Activated T-helper 2 cell treated with anti-CD3 and anti-CD28 coated beads, Interferon-gamma antibody, Interleukin-2, Interleukin-4, amounts not matched to agents 10 μg/mL and 5 μg/mL and 100 μg/mL, durations not matched to agents 14 hours and 24 hours and 36 hours (primary cell): ENCODE measurements at regions not wholly inside any gene's neighbourhood (a gene's known extent, or its start where the extent isn't known, plus 50 kb on each side); places are given as distances from the start of the nearest gene placed in this dataset.

Experiments used
- DNase-seq: peaks from one replicate; pipeline ENCODE4 v3.0.0; 2021; ENCODE audit warnings: low spot score
- H3K27ac Mint-ChIP-seq: one replicate; pipeline ENCODE4 v1.8.0; 2021; ENCODE audit warnings: mixed read lengths
- H3K27me3 Mint-ChIP-seq: one replicate; pipeline ENCODE4 v1.8.0; 2021; ENCODE audit warnings: low read depth, mixed read lengths
- H3K36me3 Mint-ChIP-seq: one replicate; pipeline ENCODE4 v1.8.0; 2021; ENCODE audit warnings: low read depth, mixed read lengths
- H3K4me1 Mint-ChIP-seq: one replicate; pipeline ENCODE4 v1.8.0; 2021; ENCODE audit warnings: low read depth, mixed read lengths
- H3K4me3 Mint-ChIP-seq: one replicate; pipeline ENCODE4 v1.8.0; 2021; ENCODE audit warnings: low read depth, mild to moderate bottlenecking, moderate library complexity, mixed read lengths
- H3K9me3 Mint-ChIP-seq: one replicate; pipeline ENCODE4 v1.8.0; 2021; ENCODE audit warnings: mixed read lengths
- intact Hi-C: fragments of 100-400 bp; cut with micrococcal nuclease; formaldehyde crosslinking; loops from one replicate; pipeline ENCODE4 v1.15.1; 2023

GRCh38 chr9:20186823-20187222, 398.0 kb upstream of the SLC24A2 start:
- Mint-ChIP-seq H3K27me3 (peaks cover 16% of the 10 kb centered on the region), H3K4me1 (peaks cover under 1% of the 10 kb centered on the region), H3K36me3 (no peaks in the 10 kb centered on the region), H3K27ac (no peak overlapping the region), H3K9me3 (peaks cover 3% of the 10 kb centered on the region), H3K4me3 (no peak overlapping the region)
- intact Hi-C loops: no loop called here
- no peak for DNase-seq

DNA sequence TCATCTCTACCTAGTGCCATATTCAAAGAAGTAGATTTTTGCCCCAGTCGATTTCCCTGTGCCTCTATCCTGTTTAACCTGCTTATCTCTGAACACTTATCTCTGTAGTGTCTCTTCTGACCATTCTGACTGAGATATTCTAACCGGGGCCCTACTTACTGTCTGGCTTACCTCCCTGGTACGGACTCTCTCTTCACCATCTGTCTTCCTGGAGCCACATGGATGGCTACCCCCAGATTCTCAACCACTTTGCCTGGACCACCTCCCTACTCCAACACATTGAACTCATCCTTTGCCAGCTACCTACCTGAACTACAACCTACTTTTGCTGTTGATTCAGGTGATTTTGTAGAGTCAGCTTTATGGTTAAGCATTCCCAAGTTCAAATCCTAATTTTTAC, 397.4 kb upstream of the SLC24A2 start:
- Mint-ChIP-seq H3K27ac (no peak overlapping the region), H3K36me3 (no peaks in the 10 kb centered on the region), H3K9me3 (peaks cover 3% of the 10 kb centered on the region), H3K4me3 (no peak overlapping the region), H3K27me3 (peaks cover 16% of the 10 kb centered on the region), H3K4me1 (peaks cover 6% of the 10 kb centered on the region)
- intact Hi-C loops: no loop called here
- DNase-seq: no peak

- DNase-seq: no peak
- Mint-ChIP-seq H3K36me3 (no peaks in the 10 kb centered on the region), H3K4me3 (no peak overlapping the region), H3K27me3 (peaks cover 14% of the 10 kb centered on the region), H3K9me3 (peaks cover 3% of the 10 kb centered on the region), H3K4me1 (peaks cover 6% of the 10 kb centered on the region), H3K27ac (no peak overlapping the region)
- intact Hi-C loops: no loop called here
These were observed 395.7 kb upstream of the SLC24A2 start for GRCh38 chr9:20184541-20184940.

- peaks cover 25% of the 10 kb centered on the region for H3K27me3 Mint-ChIP-seq
- no peak overlapping the region for H3K27ac Mint-ChIP-seq
- no peak for DNase-seq
- H3K4me1 Mint-ChIP-seq: peaks cover 6% of the 10 kb centered on the region
- no peaks in the 10 kb centered on the region for H3K9me3 Mint-ChIP-seq
- intact Hi-C loops: no loop called here
- H3K36me3 Mint-ChIP-seq: no peaks in the 10 kb centered on the region
- H3K4me3 Mint-ChIP-seq: no peak overlapping the region
These were observed 389.8 kb upstream of the SLC24A2 start for GRCh38 chr9:20178679-20179078.

- no peak overlapping the region for H3K4me3 Mint-ChIP-seq
- peaks cover 6% of the 10 kb centered on the region for H3K4me1 Mint-ChIP-seq
- intact Hi-C loops: no loop called here
- DNase-seq: no peak
- H3K36me3 Mint-ChIP-seq: no peaks in the 10 kb centered on the region
- no peaks in the 10 kb centered on the region for H3K9me3 Mint-ChIP-seq
- H3K27me3 Mint-ChIP-seq: peaks cover 23% of the 10 kb centered on the region
- no peak overlapping the region for H3K27ac Mint-ChIP-seq
These were observed 389.4 kb upstream of the SLC24A2 start for GRCh38 chr9:20178197-20178596.

GRCh38 chr9:20170122-20170521, 381.3 kb upstream of the SLC24A2 start:
- H3K9me3 Mint-ChIP-seq: peaks cover 49% of the 10 kb centered on the region
- intact Hi-C loops: no loop called here

DNA sequence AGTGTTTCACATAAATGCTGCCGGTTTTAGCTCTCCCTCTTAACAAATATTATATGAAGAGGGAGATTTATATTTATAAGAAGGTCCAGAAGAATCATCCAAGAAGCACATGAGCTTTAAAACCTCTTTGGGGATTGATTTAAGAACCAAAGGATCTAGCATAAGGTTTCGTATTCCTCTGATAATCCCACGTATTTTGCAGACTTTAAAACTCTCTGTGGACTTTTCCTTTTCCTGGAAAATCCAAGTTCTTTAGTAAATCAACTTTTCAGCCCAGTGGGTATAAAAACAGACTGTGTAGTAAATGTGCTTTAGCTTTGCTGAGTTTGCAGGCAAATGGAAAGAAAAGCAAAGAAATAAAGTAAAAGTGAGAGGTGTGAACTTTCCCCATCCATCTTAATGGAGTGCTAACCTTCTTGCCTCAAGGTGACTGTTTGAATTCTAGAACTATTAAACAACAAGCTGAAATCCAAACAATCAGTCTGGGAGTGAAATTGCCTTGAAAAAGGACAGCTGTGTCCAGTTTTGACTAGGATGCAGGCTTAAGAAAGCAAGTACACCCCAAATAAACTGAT, 363.4 kb upstream of the SLC24A2 start:
- no peak overlapping the region for H3K4me3 Mint-ChIP-seq
- intact Hi-C loops: no loop called here

More at GRCh38 chr9:20170122-20170521, 381.3 kb upstream of the SLC24A2 start:
- Mint-ChIP-seq H3K27me3 (peaks cover 14% of the 10 kb centered on the region), H3K4me3 (no peak overlapping the region), H3K27ac (no peak overlapping the region), H3K36me3 (peaks cover 3% of the 10 kb centered on the region), H3K4me1 (no peaks in the 10 kb centered on the region)
- DNase-seq: no peak

GRCh38 chr9:20148416-20148815, 359.6 kb upstream of the SLC24A2 start:
- H3K4me3 Mint-ChIP-seq: no peak overlapping the region

More for the DNA sequence above, 363.4 kb upstream of the SLC24A2 start:
- H3K4me1 Mint-ChIP-seq: no peaks in the 10 kb centered on the region
- no peak overlapping the region for H3K27ac Mint-ChIP-seq
- H3K9me3 Mint-ChIP-seq: no peaks in the 10 kb centered on the region
- peaks cover 7% of the 10 kb centered on the region for H3K27me3 Mint-ChIP-seq
- no peak for DNase-seq
- no peaks in the 10 kb centered on the region for H3K36me3 Mint-ChIP-seq

DNA sequence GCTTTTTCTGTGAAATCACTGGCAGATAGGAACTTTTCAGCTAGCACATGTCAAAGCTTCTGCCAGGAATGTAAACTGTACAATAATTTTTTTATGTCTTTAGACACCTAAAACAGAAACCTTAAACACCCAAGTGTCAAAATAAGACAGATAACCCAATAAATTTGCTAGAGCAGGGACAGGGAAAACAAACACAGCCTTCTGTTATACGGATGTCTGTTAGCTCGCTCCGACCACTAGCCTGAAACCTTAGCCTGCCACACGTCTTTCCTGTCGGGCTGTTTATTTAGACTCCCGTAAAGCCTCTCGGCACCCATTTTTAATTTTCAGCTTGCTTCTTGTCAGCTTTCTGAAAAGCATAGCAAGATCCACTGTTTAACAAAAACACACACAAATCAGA, 355.4 kb upstream of the SLC24A2 start:
- no peaks in the 10 kb centered on the region for H3K9me3 Mint-ChIP-seq
- intact Hi-C loops: no loop called here
- peaks cover 4% of the 10 kb centered on the region for H3K4me1 Mint-ChIP-seq
- no peaks in the 10 kb centered on the region for H3K36me3 Mint-ChIP-seq
- no peak overlapping the region for H3K4me3 Mint-ChIP-seq
- no peak overlapping the region for H3K27ac Mint-ChIP-seq
- DNase-seq: no peak
- peaks cover 2% of the 10 kb centered on the region for H3K27me3 Mint-ChIP-seq

More at GRCh38 chr9:20148416-20148815, 359.6 kb upstream of the SLC24A2 start:
- intact Hi-C loops: no loop called here
- DNase-seq: no peak
- no peaks in the 10 kb centered on the region for H3K9me3 Mint-ChIP-seq
- H3K4me1 Mint-ChIP-seq: peaks cover 4% of the 10 kb centered on the region
- peaks cover 2% of the 10 kb centered on the region for H3K27me3 Mint-ChIP-seq
- no peaks in the 10 kb centered on the region for H3K36me3 Mint-ChIP-seq
- H3K27ac Mint-ChIP-seq: no peak overlapping the region

DNA sequence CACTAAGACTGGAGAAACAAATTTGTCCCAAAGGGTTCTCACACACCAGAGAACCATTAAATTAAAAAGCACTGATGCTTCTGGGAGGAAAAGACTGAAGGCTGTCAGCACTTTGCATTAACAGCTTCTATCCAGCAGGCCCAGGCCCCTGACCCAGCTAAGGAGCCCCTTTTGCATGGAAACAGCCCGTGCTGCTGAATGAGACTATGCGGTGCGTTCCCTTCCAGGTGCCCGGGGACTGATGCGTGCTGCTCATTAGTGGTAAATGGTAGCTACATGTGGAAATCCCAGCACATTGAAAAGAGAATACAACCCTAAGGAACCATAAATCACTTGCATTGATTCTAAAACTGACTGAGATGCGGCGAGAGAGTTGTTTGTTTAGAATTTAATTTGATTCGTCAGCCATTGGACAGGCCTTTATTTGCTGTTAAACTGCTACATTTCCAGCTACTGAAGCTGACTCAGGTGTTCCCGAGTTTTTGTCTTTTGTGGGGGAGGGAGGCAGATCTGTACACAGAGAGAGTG, 351.0 kb upstream of the SLC24A2 start:
- Mint-ChIP-seq H3K4me1 (peaks cover 4% of the 10 kb centered on the region), H3K4me3 (no peak overlapping the region), H3K27ac (no peak overlapping the region), H3K9me3 (no peaks in the 10 kb centered on the region), H3K27me3 (peaks cover 2% of the 10 kb centered on the region), H3K36me3 (no peaks in the 10 kb centered on the region)
- intact Hi-C loops: loop anchor here (10.0 kb wide), 1 partner anchor 55 kb away; no protein-coding TSS in a partner anchor
- DNase-seq: no peak

DNA sequence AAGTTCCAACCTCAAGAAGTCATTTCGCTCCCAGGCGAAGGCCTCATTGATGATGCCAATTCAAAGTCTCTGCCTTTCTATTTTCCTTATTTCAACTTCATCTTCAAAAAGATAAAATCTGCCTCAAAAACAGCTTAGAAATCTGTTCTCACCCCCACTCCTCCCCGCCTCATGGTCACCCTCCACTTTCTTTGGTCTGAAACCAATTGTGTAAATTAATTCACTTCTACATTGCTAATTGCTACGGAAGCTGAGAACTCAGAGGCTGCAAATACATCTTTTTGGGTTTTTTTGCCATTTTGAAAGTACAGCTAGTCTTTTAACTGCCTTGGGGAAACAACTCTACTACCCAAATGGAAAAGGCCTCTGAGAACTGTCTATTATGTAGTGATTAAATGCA, 350.0 kb upstream of the SLC24A2 start:
- no peaks in the 10 kb centered on the region for H3K9me3 Mint-ChIP-seq
- no peak for DNase-seq
- H3K4me1 Mint-ChIP-seq: peaks cover 1% of the 10 kb centered on the region
- H3K27me3 Mint-ChIP-seq: peaks cover 1% of the 10 kb centered on the region
- no peak overlapping the region for H3K27ac Mint-ChIP-seq
- H3K4me3 Mint-ChIP-seq: no peak overlapping the region
- H3K36me3 Mint-ChIP-seq: no peaks in the 10 kb centered on the region
- intact Hi-C loops: loop anchor here (10.0 kb wide), 1 partner anchor 56 kb away; no protein-coding TSS in a partner anchor

GRCh38 chr9:20138116-20138515, 349.3 kb upstream of the SLC24A2 start:
- Mint-ChIP-seq H3K4me1 (no peaks in the 10 kb centered on the region), H3K36me3 (no peaks in the 10 kb centered on the region), H3K27ac (no peak overlapping the region), H3K27me3 (no peaks in the 10 kb centered on the region), H3K9me3 (no peaks in the 10 kb centered on the region), H3K4me3 (no peak overlapping the region)
- intact Hi-C loops: loop anchor here (10.0 kb wide), 1 partner anchor 57 kb away; no protein-coding TSS in a partner anchor
- no peak for DNase-seq

GRCh38 chr9:20137425-20137824, 348.6 kb upstream of the SLC24A2 start:
- Mint-ChIP-seq H3K4me1 (no peaks in the 10 kb centered on the region), H3K4me3 (no peak overlapping the region), H3K9me3 (no peaks in the 10 kb centered on the region), H3K36me3 (no peaks in the 10 kb centered on the region), H3K27me3 (no peaks in the 10 kb centered on the region), H3K27ac (no peak overlapping the region)
- no peak for DNase-seq
- intact Hi-C loops: loop anchor here (10.0 kb wide), 1 partner anchor 57 kb away; no protein-coding TSS in a partner anchor
